H9 (cell line): ENCODE measurements at regions not wholly inside any gene's neighbourhood (a gene's known extent, or its start where the extent isn't known, plus 50 kb on each side); places are given as distances from the start of the nearest gene placed in this dataset.

ENCODE experiments used
- DNase-seq: peaks from one replicate; pipeline ENCODE4 v3.0.0-alpha.2; 2017
- H2AFZ ChIP-seq: one replicate; pipeline ENCODE4 v1.6.1; 2013; ENCODE audit warnings: mild to moderate bottlenecking, low read length, control low read depth, moderate library complexity
- H2AK5ac ChIP-seq: 2 replicates; pipeline ENCODE4 v1.6.1; 2013; ENCODE audit warnings: low read length, control low read depth, mixed read lengths; ENCODE audit not compliant: insufficient read length
- H2BK120ac ChIP-seq: one replicate; pipeline ENCODE4 v1.6.1; 2013; ENCODE audit warnings: low read depth, mild to moderate bottlenecking, low read length, control low read depth, inconsistent platforms; ENCODE audit not compliant: poor library complexity, severe bottlenecking
- H2BK12ac ChIP-seq: 2 replicates; pipeline ENCODE4 v1.6.1; 2013; ENCODE audit warnings: low read length, control low read depth, mixed read lengths, low read depth; ENCODE audit not compliant: insufficient read length
- H2BK15ac ChIP-seq: 2 replicates; pipeline ENCODE4 v1.6.1; 2013; ENCODE audit warnings: low read depth, low read length, control low read depth
- H2BK20ac ChIP-seq: one replicate; pipeline ENCODE4 v1.6.1; 2013; ENCODE audit warnings: low read depth, mild to moderate bottlenecking, low read length, control low read depth, inconsistent platforms; ENCODE audit not compliant: poor library complexity, severe bottlenecking
- H2BK5ac ChIP-seq: 2 replicates; pipeline ENCODE4 v1.6.1; 2013; ENCODE audit warnings: low read length, control low read depth, mixed read lengths; ENCODE audit not compliant: insufficient read length
- H3K14ac ChIP-seq: 2 replicates; pipeline ENCODE4 v1.6.1; 2013; ENCODE audit warnings: low read length, control low read depth; ENCODE audit not compliant: insufficient read depth
- H3K18ac ChIP-seq: 2 replicates; pipeline ENCODE4 v1.6.1; 2013; ENCODE audit warnings: low read depth, mild to moderate bottlenecking, mixed read lengths, low read length, control low read depth; ENCODE audit not compliant: insufficient read length
- H3K23ac ChIP-seq: 2 replicates; pipeline ENCODE4 v1.6.1; 2013; ENCODE audit warnings: low read length, control low read depth, mixed read lengths, low read depth; ENCODE audit not compliant: insufficient read length
- H3K23me2 ChIP-seq: 2 replicates; pipeline ENCODE4 v1.6.1; 2013; ENCODE audit warnings: low read depth, mild to moderate bottlenecking, mixed read lengths, low read length, control low read depth; ENCODE audit not compliant: insufficient read length, poor library complexity, severe bottlenecking
- H3K27ac ChIP-seq: 2 replicates; pipeline ENCODE4 v1.5.1; 2013; ENCODE audit warnings: low read length, control low read depth, mixed read lengths, low read depth; ENCODE audit not compliant: insufficient read length
- H3K27me3 ChIP-seq: 2 replicates; pipeline ENCODE4 v1.6.1; 2013; ENCODE audit warnings: low read length, control low read depth, inconsistent platforms; ENCODE audit not compliant: insufficient read depth
- H3K4ac ChIP-seq: 2 replicates; pipeline ENCODE4 v1.6.1; 2013; ENCODE audit warnings: low read depth, mild to moderate bottlenecking, control low read depth, inconsistent platforms, low read length, moderate library complexity
- H3K4me1 ChIP-seq: 2 replicates; pipeline ENCODE4 v1.6.1; 2013; ENCODE audit warnings: low read length, control low read depth, inconsistent platforms; ENCODE audit not compliant: insufficient read depth
- H3K4me2 ChIP-seq: 2 replicates; pipeline ENCODE4 v1.6.1; 2013; ENCODE audit warnings: low read length, control low read depth, mixed read lengths; ENCODE audit not compliant: insufficient read length, insufficient read depth
- H3K56ac ChIP-seq: 2 replicates; pipeline ENCODE4 v1.6.1; 2013; ENCODE audit warnings: low read depth, mild to moderate bottlenecking, mixed read lengths, low read length, control low read depth; ENCODE audit not compliant: insufficient read length
- H3K79me1 ChIP-seq: 2 replicates; pipeline ENCODE4 v1.6.1; 2013; ENCODE audit warnings: low read depth, mild to moderate bottlenecking, moderate library complexity, low read length, control low read depth, inconsistent platforms; ENCODE audit not compliant: insufficient read depth, poor library complexity, severe bottlenecking
- H3K79me2 ChIP-seq: 2 replicates; pipeline ENCODE4 v1.6.1; 2013; ENCODE audit warnings: low read length, control low read depth, inconsistent platforms; ENCODE audit not compliant: insufficient read depth
- H3K9ac ChIP-seq: 2 replicates; pipeline ENCODE4 v1.6.1; 2013; ENCODE audit warnings: low read length, control low read depth, mixed read lengths; ENCODE audit not compliant: insufficient read length; ENCODE audit errors: extremely low read depth
- H3K9me3 ChIP-seq: one replicate; pipeline ENCODE4 v1.6.1; 2013; ENCODE audit warnings: low read depth, low read length, inconsistent platforms; ENCODE audit not compliant: control insufficient read depth
- H3T11ph ChIP-seq: one replicate; pipeline ENCODE4 v1.6.1; 2013; ENCODE audit warnings: mild to moderate bottlenecking, low read length, control low read depth, inconsistent platforms
- H4K20me1 ChIP-seq: one replicate; pipeline ENCODE4 v1.6.1; 2013; ENCODE audit not compliant: control insufficient read depth, insufficient read length, insufficient read depth
- H4K5ac ChIP-seq: 2 replicates; pipeline ENCODE4 v1.6.1; 2013; ENCODE audit warnings: low read depth, mild to moderate bottlenecking, mixed read lengths, low read length, control low read depth; ENCODE audit not compliant: insufficient read length
- H4K8ac ChIP-seq: replicated peaks from 2 replicates; pipeline ENCODE4 v1.6.1; 2013; ENCODE audit warnings: low read length, control low read depth, mixed read lengths, low read depth; ENCODE audit not compliant: insufficient read length
- H4K91ac ChIP-seq: 2 replicates; pipeline ENCODE4 v1.6.1; 2013; ENCODE audit warnings: low read depth, mild to moderate bottlenecking, moderate library complexity, mixed read lengths, low read length, control low read depth; ENCODE audit not compliant: insufficient read length
- H3K27ac Mint-ChIP-seq, 3 experiments: 2 replicates in 2 of 3; 3 replicates in 1 of 3; pipeline ENCODE4 v1.8.0; 2020 to 2021; ENCODE audit warnings: mixed read lengths in 3 of 3, mild to moderate bottlenecking in 1 of 3, moderate library complexity in 1 of 3
- H3K27me3 Mint-ChIP-seq: 2 replicates; pipeline ENCODE4 v1.8.0; 2021; ENCODE audit warnings: low read depth, mild to moderate bottlenecking, moderate library complexity, mixed read lengths
- H3K36me3 Mint-ChIP-seq, 3 experiments: 2 replicates in 2 of 3; 3 replicates in 1 of 3; pipeline ENCODE4 v1.8.0; 2020 to 2021; ENCODE audit warnings: low read depth in 3 of 3, mixed read lengths in 3 of 3; ENCODE audit not compliant: insufficient read depth in 1 of 3
- H3K4me1 Mint-ChIP-seq, 2 experiments: 2 replicates each; pipeline ENCODE4 v1.8.0; 2020; ENCODE audit warnings: mixed read lengths in 2 of 2
- H3K4me3 Mint-ChIP-seq, 2 experiments: 2 replicates in 1 of 2; 3 replicates in 1 of 2; pipeline ENCODE4 v1.8.0; 2020 to 2021; ENCODE audit warnings: mild to moderate bottlenecking in 2 of 2, mixed read lengths in 2 of 2, moderate library complexity in 1 of 2
- H3K9me3 Mint-ChIP-seq, 2 experiments: 2 replicates in 1 of 2; 3 replicates in 1 of 2; pipeline ENCODE4 v1.8.0; 2020; ENCODE audit warnings: mild to moderate bottlenecking in 2 of 2, mixed read lengths in 2 of 2, moderate library complexity in 1 of 2
- WGBS: extraction: QIAGEN DNeasy Blood & Tissue Kit; methylation state at CpG from one replicate; pipeline ENCODE4 v1.1.7; 2013; ENCODE audit warnings: missing lambda C conversion rate, low lambda C conversion rate, mixed read lengths; ENCODE audit not compliant: insufficient read length; ENCODE audit errors: extremely low coverage; 5-methylcytosine and 5-hydroxymethylcytosine counted together
- TF ChIP-seq, protein P1 (sequence below): fragments of 200-600 bp; sonication (generic); conservative IDR thresholded peaks from 3 replicates; pipeline ENCODE4 v1.8.0; 2021; ENCODE audit warnings: antibody characterized with exemption, mild to moderate bottlenecking

DNA sequence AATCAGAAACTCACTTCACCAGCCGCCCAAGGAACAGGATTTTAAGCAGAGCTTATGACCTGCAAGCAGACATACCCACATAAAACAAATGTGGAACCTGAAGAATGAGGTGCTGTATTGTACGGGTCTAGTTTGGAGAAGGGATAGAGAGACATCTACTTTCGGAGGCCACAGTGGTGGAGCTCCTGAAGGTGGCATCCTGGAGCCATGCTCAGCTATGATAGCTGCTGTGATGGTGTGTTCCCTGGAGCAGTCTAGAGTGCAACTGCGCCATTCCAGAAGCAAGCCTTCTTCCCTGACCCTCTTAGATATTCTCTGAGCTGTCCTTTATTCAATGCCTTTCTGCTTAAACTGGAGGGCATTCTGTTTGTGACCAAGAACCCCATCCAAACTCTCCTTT is 402.6 kb downstream of the FUT8 start:
- H2BK120ac ChIP-seq = no peak overlapping the region
- no peaks in the 10 kb centered on the region for H3K27me3 ChIP-seq
- no peaks in the 10 kb centered on the region; a peak in 1 of 5 replicates for H3K9me3 Mint-ChIP-seq
- H3K4me3 Mint-ChIP-seq = no peak overlapping the region
- DNase-seq = no peak
- no peak overlapping the region for H3K27ac Mint-ChIP-seq
- H3T11ph ChIP-seq = no peak overlapping the region
- H3K56ac ChIP-seq = no peak overlapping the region
- no peak overlapping the region for H2AK5ac ChIP-seq
- H3K27me3 Mint-ChIP-seq = no peaks in the 10 kb centered on the region; the same call in none of the 2 replicates
- peaks cover 0 to 3% (median 0%) of the 10 kb centered on the region in 3 experiments; a peak in 1 of 7 replicates for H3K36me3 Mint-ChIP-seq
- H3K4me1 Mint-ChIP-seq = peaks cover 18 to 27% of the 10 kb centered on the region in 2 experiments
- no peaks in the 10 kb centered on the region for H3K79me1 ChIP-seq
- no peak overlapping the region for H3K23ac ChIP-seq
- no peak overlapping the region for H2BK15ac ChIP-seq
- H3K4me2 ChIP-seq = no peak overlapping the region
- no peak overlapping the region for H2BK5ac ChIP-seq
- TF ChIP-seq, protein P1, sequence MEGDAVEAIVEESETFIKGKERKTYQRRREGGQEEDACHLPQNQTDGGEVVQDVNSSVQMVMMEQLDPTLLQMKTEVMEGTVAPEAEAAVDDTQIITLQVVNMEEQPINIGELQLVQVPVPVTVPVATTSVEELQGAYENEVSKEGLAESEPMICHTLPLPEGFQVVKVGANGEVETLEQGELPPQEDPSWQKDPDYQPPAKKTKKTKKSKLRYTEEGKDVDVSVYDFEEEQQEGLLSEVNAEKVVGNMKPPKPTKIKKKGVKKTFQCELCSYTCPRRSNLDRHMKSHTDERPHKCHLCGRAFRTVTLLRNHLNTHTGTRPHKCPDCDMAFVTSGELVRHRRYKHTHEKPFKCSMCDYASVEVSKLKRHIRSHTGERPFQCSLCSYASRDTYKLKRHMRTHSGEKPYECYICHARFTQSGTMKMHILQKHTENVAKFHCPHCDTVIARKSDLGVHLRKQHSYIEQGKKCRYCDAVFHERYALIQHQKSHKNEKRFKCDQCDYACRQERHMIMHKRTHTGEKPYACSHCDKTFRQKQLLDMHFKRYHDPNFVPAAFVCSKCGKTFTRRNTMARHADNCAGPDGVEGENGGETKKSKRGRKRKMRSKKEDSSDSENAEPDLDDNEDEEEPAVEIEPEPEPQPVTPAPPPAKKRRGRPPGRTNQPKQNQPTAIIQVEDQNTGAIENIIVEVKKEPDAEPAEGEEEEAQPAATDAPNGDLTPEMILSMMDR = no peak
- H4K91ac ChIP-seq = no peak overlapping the region
- H3K4ac ChIP-seq = no peak overlapping the region
- H4K8ac ChIP-seq = no peak overlapping the region
- H2BK20ac ChIP-seq = no peak overlapping the region
- no peak overlapping the region for H2AFZ ChIP-seq
- no peaks in the 10 kb centered on the region for H3K9me3 ChIP-seq
- H2BK12ac ChIP-seq = no peak overlapping the region
- no CpG with 5 or more reads among the region's 4 CpGs for WGBS
- peaks cover 4% of the 10 kb centered on the region; the same call in 1 of the 2 replicates for H3K4me1 ChIP-seq
- no peak overlapping the region for H3K9ac ChIP-seq
- H3K23me2 ChIP-seq = no peaks in the 10 kb centered on the region
- H3K79me2 ChIP-seq = no peaks in the 10 kb centered on the region
- no peak overlapping the region for H4K5ac ChIP-seq
- H3K14ac ChIP-seq = no peak overlapping the region
- no peaks in the 10 kb centered on the region for H4K20me1 ChIP-seq
- H3K18ac ChIP-seq = no peak overlapping the region
- H3K27ac ChIP-seq = no peak overlapping the region
